Muscle of arm (tissue), 1 donor: ENCODE measurements at regions not wholly inside any gene's neighbourhood (a gene's known extent, or its start where the extent isn't known, plus 50 kb on each side); places are given as distances from the start of the nearest gene placed in this dataset.
A peak's percentile ranks its signal among the peaks of the same experiment; 100 is the strongest.
"Not testable (repeated sequence)": the region's sequence is repeated elsewhere in the genome, so short reads cannot be mapped to it uniquely, and the experiment has no call there.

Experiments
- DNase-seq: peaks from one replicate; pipeline ENCODE4 v3.0.0-alpha.2; 2013

GRCh38 chrX:1012678-1013300 lies 199.7 kb downstream of the CRLF2 start:
- DNase-seq, result no peak

GRCh38 chrX:1011691-1012283 lies 200.7 kb downstream of the CRLF2 start:
- no peak for DNase-seq

GRCh38 chrX:1009771-1010170 lies 202.7 kb downstream of the CRLF2 start:
- DNase-seq, result no peak

GRCh38 chrX:1006156-1006730 lies 206.2 kb downstream of the CRLF2 start:
- no peak for DNase-seq

GRCh38 chrX:1002611-1003010 lies 209.8 kb downstream of the CRLF2 start:
- no peak for DNase-seq

- no peak for DNase-seq
Measured at GRCh38 chrX:997631-998137, 214.8 kb downstream of the CRLF2 start.

- no peak for DNase-seq
Measured at GRCh38 chrX:994780-995179, 217.7 kb downstream of the CRLF2 start.

GRCh38 chrX:989959-990510 lies 222.4 kb downstream of the CRLF2 start:
- peak; percentile 96 for DNase-seq

- not testable (repeated sequence) for DNase-seq
Measured at GRCh38 chrX:988530-988929, 223.9 kb downstream of the CRLF2 start.

- DNase-seq, result no peak
Measured at GRCh38 chrX:981791-982626, 230.4 kb downstream of the CRLF2 start.

GRCh38 chrX:980587-981235 lies 231.7 kb downstream of the CRLF2 start:
- DNase-seq, result no peak

- DNase-seq, result not testable (repeated sequence)
Measured at GRCh38 chrX:979127-979526, 233.3 kb downstream of the CRLF2 start.

GRCh38 chrX:973010-973632 lies 239.3 kb downstream of the CRLF2 start:
- DNase-seq, result peak; percentile 25

GRCh38 chrX:968148-968965 lies 244.1 kb downstream of the CRLF2 start:
- DNase-seq, result no peak

GRCh38 chrX:966396-967070 lies 245.9 kb downstream of the CRLF2 start:
- DNase-seq, result no peak

GRCh38 chrX:964831-965416 lies 247.5 kb downstream of the CRLF2 start:
- DNase-seq, result no peak

- no peak for DNase-seq
Measured at GRCh38 chrX:960821-961220, 251.6 kb downstream of the CRLF2 start.

- DNase-seq, result no peak
Measured at GRCh38 chrX:959595-959994, 252.9 kb downstream of the CRLF2 start.

GRCh38 chrX:955168-955781 lies 257.2 kb downstream of the CRLF2 start:
- DNase-seq, result not testable (repeated sequence)
